HEK293 (cell line): ENCODE measurements at regions not wholly inside any gene's neighbourhood (a gene's known extent, or its start where the extent isn't known, plus 50 kb on each side); places are given as distances from the start of the nearest gene placed in this dataset.

Experiments used
- KLF7 ChIP-seq: fragments of 450-650 bp; formaldehyde crosslinking; IDR thresholded peaks from 2 replicates; pipeline ENCODE4 v1.5.1; 2016; ENCODE audit warnings: missing biosample characterization, missing genetic modification characterization, borderline replicate concordance
- SP2 ChIP-seq: fragments of 450-650 bp; formaldehyde crosslinking; IDR thresholded peaks from 2 replicates; pipeline ENCODE4 v1.5.1; 2016; ENCODE audit warnings: missing biosample characterization, missing genetic modification characterization
- ZNF202 ChIP-seq: fragments of 450-650 bp; formaldehyde crosslinking; IDR thresholded peaks from 2 replicates; pipeline ENCODE4 v1.5.1; 2016; ENCODE audit warnings: missing biosample characterization, missing genetic modification characterization, borderline replicate concordance
- ZNF239 ChIP-seq: fragments of 450-650 bp; formaldehyde crosslinking; IDR thresholded peaks from 2 replicates; pipeline ENCODE4 v1.5.1; 2016; ENCODE audit warnings: missing biosample characterization, missing genetic modification characterization
- ZNF274 ChIP-seq, 2 experiments: fragments of 200-500 bp in 1 of 2; fragments of 450-650 bp in 1 of 2; sonication (Bioruptor generic) in 1 of 2; formaldehyde crosslinking in 1 of 2; IDR thresholded peaks; 2 replicates each; pipeline versions ENCODE4 v1.5.1 to v1.6.1; 2014 to 2016; ENCODE audit warnings: borderline replicate concordance in 1 of 2, inconsistent platforms in 1 of 2, low read length in 1 of 2, missing biosample characterization in 1 of 2, missing genetic modification characterization in 1 of 2
- ZNF404 ChIP-seq: fragments of 450-650 bp; formaldehyde crosslinking; IDR thresholded peaks from 2 replicates; pipeline ENCODE4 v1.5.1; 2017; ENCODE audit warnings: missing biosample characterization, missing genetic modification characterization
- ZNF473 ChIP-seq: fragments of 450-650 bp; formaldehyde crosslinking; IDR thresholded peaks from 2 replicates; pipeline ENCODE4 v1.5.1; 2017; ENCODE audit warnings: missing biosample characterization, missing genetic modification characterization
- TF ChIP-seq, protein P1 (sequence below): fragments of 450-650 bp; formaldehyde crosslinking; IDR thresholded peaks from 2 replicates; pipeline ENCODE4 v1.5.1; 2016; ENCODE audit warnings: missing biosample characterization, missing genetic modification characterization

DNA sequence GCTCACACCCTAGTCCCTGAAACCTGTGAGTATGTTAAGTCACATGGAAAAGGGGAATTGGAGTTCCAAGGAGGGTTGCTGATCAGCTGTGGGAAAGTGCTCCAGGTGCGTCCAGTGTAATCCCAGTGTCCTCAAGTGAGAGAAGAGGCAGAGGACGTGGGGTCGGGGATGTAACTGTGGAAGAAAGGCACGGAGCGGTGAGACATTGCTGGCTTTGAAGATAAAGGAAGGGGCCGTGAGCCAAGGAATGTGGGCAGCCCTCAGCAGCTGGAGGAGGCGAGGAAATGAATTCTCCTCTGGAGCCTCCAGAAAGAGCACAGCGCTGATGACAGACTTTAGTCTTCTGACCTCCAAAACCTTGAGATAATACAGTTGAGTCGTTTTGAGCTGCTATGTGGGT lies 191.6 kb upstream of the TMEM132C start:
- TF ChIP-seq ZNF202 (no peak), SP2 (no peak), ZNF473 (tag by site-specific recombination) (no peak), ZNF274 (IDR thresholded peaks at IDR 0.05; ENCODE audit: low read length) (no peak), ZNF274 (tag by site-specific recombination; IDR thresholded peaks at IDR 0.05; ENCODE audit: borderline replicate concordance) (no peak), ZNF404 (no peak), KLF7 (tag by site-specific recombination) (no peak), ZNF239 (tag by site-specific recombination) (no peak)
- TF ChIP-seq, protein P1, sequence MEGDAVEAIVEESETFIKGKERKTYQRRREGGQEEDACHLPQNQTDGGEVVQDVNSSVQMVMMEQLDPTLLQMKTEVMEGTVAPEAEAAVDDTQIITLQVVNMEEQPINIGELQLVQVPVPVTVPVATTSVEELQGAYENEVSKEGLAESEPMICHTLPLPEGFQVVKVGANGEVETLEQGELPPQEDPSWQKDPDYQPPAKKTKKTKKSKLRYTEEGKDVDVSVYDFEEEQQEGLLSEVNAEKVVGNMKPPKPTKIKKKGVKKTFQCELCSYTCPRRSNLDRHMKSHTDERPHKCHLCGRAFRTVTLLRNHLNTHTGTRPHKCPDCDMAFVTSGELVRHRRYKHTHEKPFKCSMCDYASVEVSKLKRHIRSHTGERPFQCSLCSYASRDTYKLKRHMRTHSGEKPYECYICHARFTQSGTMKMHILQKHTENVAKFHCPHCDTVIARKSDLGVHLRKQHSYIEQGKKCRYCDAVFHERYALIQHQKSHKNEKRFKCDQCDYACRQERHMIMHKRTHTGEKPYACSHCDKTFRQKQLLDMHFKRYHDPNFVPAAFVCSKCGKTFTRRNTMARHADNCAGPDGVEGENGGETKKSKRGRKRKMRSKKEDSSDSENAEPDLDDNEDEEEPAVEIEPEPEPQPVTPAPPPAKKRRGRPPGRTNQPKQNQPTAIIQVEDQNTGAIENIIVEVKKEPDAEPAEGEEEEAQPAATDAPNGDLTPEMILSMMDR (tag by site-specific recombination), result no peak
